RWPE1 (cell line): ENCODE measurements at regions not wholly inside any gene's neighbourhood (a gene's known extent, or its start where the extent isn't known, plus 50 kb on each side); places are given as distances from the start of the nearest gene placed in this dataset.

Experiments used
- CTCF ChIA-PET: fragments of 350-600 bp; sonication (Branson Sonifier 250); formaldehyde crosslinking; extraction: SDS; loops from one replicate; lab custom pipeline; 2021; lab: Yijun Ruan, JAX
- POLR2A ChIA-PET: fragments of 400-600 bp; formaldehyde crosslinking; extraction: SDS; loops from one replicate; lab custom pipeline; 2020; ENCODE audit warnings: antibody characterized with exemption; ENCODE audit not compliant: low non-redundant PET; lab: Yijun Ruan, JAX
- DNase-seq: peaks from one replicate; pipeline ENCODE4 v3.0.0; 2012; ENCODE audit warnings: low spot score
- H3K27ac ChIP-seq: fragments of 450-650 bp; 2 replicates; pipeline ENCODE4 v1.5.1; 2017
- CTCF ChIP-seq: fragments of 450-650 bp; conservative IDR thresholded peaks from 2 replicates; pipeline ENCODE4 v1.5.1; 2017; ENCODE audit warnings: low read depth, mild to moderate bottlenecking

GRCh38 chr3:22159004-22159695 is 408.1 kb upstream of the ZNF385D start:
- no peak for DNase-seq
- CTCF ChIA-PET, result no interaction called here
- POLR2A ChIA-PET, result no interaction called here
- H3K27ac ChIP-seq, result no peak overlapping the region
- no peak for TF ChIP-seq CTCF

GRCh38 chr3:22161315-22161714 is 410.3 kb upstream of the ZNF385D start:
- ChIA-PET CTCF (no interaction called here), POLR2A (no interaction called here)
- TF ChIP-seq CTCF, result no peak
- H3K27ac ChIP-seq, result no peak overlapping the region
- no peak for DNase-seq

DNA sequence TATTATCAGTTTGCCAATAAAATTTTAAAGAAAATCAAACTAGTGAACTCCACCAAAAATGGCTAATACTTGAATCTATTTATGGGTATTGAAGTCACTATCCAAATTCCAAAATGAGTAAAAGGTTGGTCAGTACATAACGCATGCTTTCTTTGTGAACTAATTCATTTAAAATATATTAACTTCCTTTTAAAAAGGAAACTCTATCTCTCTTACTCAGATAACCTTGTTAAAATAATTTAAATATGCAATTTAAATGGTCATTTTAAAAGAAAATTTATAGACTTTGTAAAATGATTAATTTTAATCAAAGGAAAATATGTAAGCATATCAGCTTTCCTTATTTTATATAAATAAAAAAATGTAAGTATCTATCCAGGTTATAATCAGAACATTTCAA is 419.4 kb upstream of the ZNF385D start:
- POLR2A ChIA-PET, result no interaction called here
- no peak for TF ChIP-seq CTCF
- H3K27ac ChIP-seq, result no peak overlapping the region
- no peak for DNase-seq
- CTCF ChIA-PET, result no interaction called here

DNA sequence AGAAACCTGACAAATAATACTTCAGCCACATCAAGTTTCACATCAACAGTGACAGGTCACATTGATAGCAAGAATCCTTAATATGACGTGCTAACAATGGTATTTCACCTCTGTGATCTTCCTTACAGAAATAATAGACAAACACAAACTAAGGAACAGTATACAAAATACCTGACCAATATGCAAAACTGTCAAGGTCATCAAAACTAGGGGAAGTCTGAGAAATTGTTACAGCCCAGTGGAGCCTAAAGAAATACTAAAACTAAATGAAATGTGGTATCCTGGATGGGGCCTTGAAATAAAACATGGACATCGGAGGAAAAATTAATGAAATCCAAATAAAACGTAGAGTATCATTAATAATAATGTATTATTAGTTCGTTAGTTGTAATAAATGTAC is 422.0 kb upstream of the ZNF385D start:
- no peak for DNase-seq
- no peak for TF ChIP-seq CTCF
- no peak overlapping the region for H3K27ac ChIP-seq
- CTCF ChIA-PET, result interaction anchor here (0.6 to 0.7 kb wide), 2 partner anchors 199 to 788 kb away, joined by 4 read pairs; no protein-coding TSS in a partner anchor
- POLR2A ChIA-PET, result no interaction called here

DNA sequence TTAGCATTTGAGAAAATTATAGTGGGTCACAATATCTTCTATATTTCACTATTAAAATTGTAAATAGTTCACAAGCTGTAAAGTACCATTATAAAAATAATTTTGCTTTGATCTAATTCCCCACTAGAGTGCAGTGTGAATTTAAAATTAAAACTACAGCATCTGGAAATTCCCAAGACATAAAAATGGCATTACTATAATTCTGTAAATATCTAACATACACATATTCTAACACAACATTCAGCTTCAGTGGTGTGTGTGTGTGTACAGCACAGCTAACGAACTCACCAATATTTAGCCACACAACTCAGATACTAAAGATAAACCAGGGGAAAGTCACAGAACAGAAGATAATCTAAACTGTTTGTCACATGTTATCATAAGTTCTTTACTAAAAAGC is 424.9 kb upstream of the ZNF385D start:
- ChIA-PET CTCF (interaction anchor here (1.0 kb wide), 1 partner anchor 712 kb away, joined by 4 read pairs; no protein-coding TSS in a partner anchor), POLR2A (no interaction called here)
- H3K27ac ChIP-seq, result no peak overlapping the region
- no peak for TF ChIP-seq CTCF
- no peak for DNase-seq

- TF ChIP-seq CTCF, result no peak
- DNase-seq, result no peak
- H3K27ac ChIP-seq, result no peak overlapping the region
- ChIA-PET CTCF (interaction anchor here (1.0 kb wide), 1 partner anchor 711 kb away, joined by 4 read pairs; no protein-coding TSS in a partner anchor), POLR2A (no interaction called here)
Measured at GRCh38 chr3:22176911-22177310, 425.9 kb upstream of the ZNF385D start.
